H9 (cell line): ENCODE measurements at regions not wholly inside any gene's neighbourhood (a gene's known extent, or its start where the extent isn't known, plus 50 kb on each side); places are given as distances from the start of the nearest gene placed in this dataset.

Experiments used
- DNase-seq: peaks from one replicate; pipeline ENCODE4 v3.0.0-alpha.2; 2017
- H2AFZ ChIP-seq: one replicate; pipeline ENCODE4 v1.6.1; 2013; ENCODE audit warnings: mild to moderate bottlenecking, low read length, control low read depth, moderate library complexity
- H2AK5ac ChIP-seq: 2 replicates; pipeline ENCODE4 v1.6.1; 2013; ENCODE audit warnings: low read length, control low read depth, mixed read lengths; ENCODE audit not compliant: insufficient read length
- H2BK120ac ChIP-seq: one replicate; pipeline ENCODE4 v1.6.1; 2013; ENCODE audit warnings: low read depth, mild to moderate bottlenecking, low read length, control low read depth, inconsistent platforms; ENCODE audit not compliant: poor library complexity, severe bottlenecking
- H2BK12ac ChIP-seq: 2 replicates; pipeline ENCODE4 v1.6.1; 2013; ENCODE audit warnings: low read length, control low read depth, mixed read lengths, low read depth; ENCODE audit not compliant: insufficient read length
- H2BK15ac ChIP-seq: 2 replicates; pipeline ENCODE4 v1.6.1; 2013; ENCODE audit warnings: low read depth, low read length, control low read depth
- H2BK20ac ChIP-seq: one replicate; pipeline ENCODE4 v1.6.1; 2013; ENCODE audit warnings: low read depth, mild to moderate bottlenecking, low read length, control low read depth, inconsistent platforms; ENCODE audit not compliant: poor library complexity, severe bottlenecking
- H2BK5ac ChIP-seq: 2 replicates; pipeline ENCODE4 v1.6.1; 2013; ENCODE audit warnings: low read length, control low read depth, mixed read lengths; ENCODE audit not compliant: insufficient read length
- H3K14ac ChIP-seq: 2 replicates; pipeline ENCODE4 v1.6.1; 2013; ENCODE audit warnings: low read length, control low read depth; ENCODE audit not compliant: insufficient read depth
- H3K18ac ChIP-seq: 2 replicates; pipeline ENCODE4 v1.6.1; 2013; ENCODE audit warnings: low read depth, mild to moderate bottlenecking, mixed read lengths, low read length, control low read depth; ENCODE audit not compliant: insufficient read length
- H3K23ac ChIP-seq: 2 replicates; pipeline ENCODE4 v1.6.1; 2013; ENCODE audit warnings: low read length, control low read depth, mixed read lengths, low read depth; ENCODE audit not compliant: insufficient read length
- H3K23me2 ChIP-seq: 2 replicates; pipeline ENCODE4 v1.6.1; 2013; ENCODE audit warnings: low read depth, mild to moderate bottlenecking, mixed read lengths, low read length, control low read depth; ENCODE audit not compliant: insufficient read length, poor library complexity, severe bottlenecking
- H3K27ac ChIP-seq: 2 replicates; pipeline ENCODE4 v1.5.1; 2013; ENCODE audit warnings: low read length, control low read depth, mixed read lengths, low read depth; ENCODE audit not compliant: insufficient read length
- H3K27me3 ChIP-seq: 2 replicates; pipeline ENCODE4 v1.6.1; 2013; ENCODE audit warnings: low read length, control low read depth, inconsistent platforms; ENCODE audit not compliant: insufficient read depth
- H3K4ac ChIP-seq: 2 replicates; pipeline ENCODE4 v1.6.1; 2013; ENCODE audit warnings: low read depth, mild to moderate bottlenecking, control low read depth, inconsistent platforms, low read length, moderate library complexity
- H3K4me1 ChIP-seq: 2 replicates; pipeline ENCODE4 v1.6.1; 2013; ENCODE audit warnings: low read length, control low read depth, inconsistent platforms; ENCODE audit not compliant: insufficient read depth
- H3K4me2 ChIP-seq: 2 replicates; pipeline ENCODE4 v1.6.1; 2013; ENCODE audit warnings: low read length, control low read depth, mixed read lengths; ENCODE audit not compliant: insufficient read length, insufficient read depth
- H3K56ac ChIP-seq: 2 replicates; pipeline ENCODE4 v1.6.1; 2013; ENCODE audit warnings: low read depth, mild to moderate bottlenecking, mixed read lengths, low read length, control low read depth; ENCODE audit not compliant: insufficient read length
- H3K79me1 ChIP-seq: 2 replicates; pipeline ENCODE4 v1.6.1; 2013; ENCODE audit warnings: low read depth, mild to moderate bottlenecking, moderate library complexity, low read length, control low read depth, inconsistent platforms; ENCODE audit not compliant: insufficient read depth, poor library complexity, severe bottlenecking
- H3K79me2 ChIP-seq: 2 replicates; pipeline ENCODE4 v1.6.1; 2013; ENCODE audit warnings: low read length, control low read depth, inconsistent platforms; ENCODE audit not compliant: insufficient read depth
- H3K9ac ChIP-seq: 2 replicates; pipeline ENCODE4 v1.6.1; 2013; ENCODE audit warnings: low read length, control low read depth, mixed read lengths; ENCODE audit not compliant: insufficient read length; ENCODE audit errors: extremely low read depth
- H3K9me3 ChIP-seq: one replicate; pipeline ENCODE4 v1.6.1; 2013; ENCODE audit warnings: low read depth, low read length, inconsistent platforms; ENCODE audit not compliant: control insufficient read depth
- H3T11ph ChIP-seq: one replicate; pipeline ENCODE4 v1.6.1; 2013; ENCODE audit warnings: mild to moderate bottlenecking, low read length, control low read depth, inconsistent platforms
- H4K20me1 ChIP-seq: one replicate; pipeline ENCODE4 v1.6.1; 2013; ENCODE audit not compliant: control insufficient read depth, insufficient read length, insufficient read depth
- H4K5ac ChIP-seq: 2 replicates; pipeline ENCODE4 v1.6.1; 2013; ENCODE audit warnings: low read depth, mild to moderate bottlenecking, mixed read lengths, low read length, control low read depth; ENCODE audit not compliant: insufficient read length
- H4K8ac ChIP-seq: replicated peaks from 2 replicates; pipeline ENCODE4 v1.6.1; 2013; ENCODE audit warnings: low read length, control low read depth, mixed read lengths, low read depth; ENCODE audit not compliant: insufficient read length
- H4K91ac ChIP-seq: 2 replicates; pipeline ENCODE4 v1.6.1; 2013; ENCODE audit warnings: low read depth, mild to moderate bottlenecking, moderate library complexity, mixed read lengths, low read length, control low read depth; ENCODE audit not compliant: insufficient read length
- H3K27ac Mint-ChIP-seq, 3 experiments: 2 replicates in 2 of 3; 3 replicates in 1 of 3; pipeline ENCODE4 v1.8.0; 2020 to 2021; ENCODE audit warnings: mixed read lengths in 3 of 3, mild to moderate bottlenecking in 1 of 3, moderate library complexity in 1 of 3
- H3K27me3 Mint-ChIP-seq: 2 replicates; pipeline ENCODE4 v1.8.0; 2021; ENCODE audit warnings: low read depth, mild to moderate bottlenecking, moderate library complexity, mixed read lengths
- H3K36me3 Mint-ChIP-seq, 3 experiments: 2 replicates in 2 of 3; 3 replicates in 1 of 3; pipeline ENCODE4 v1.8.0; 2020 to 2021; ENCODE audit warnings: low read depth in 3 of 3, mixed read lengths in 3 of 3; ENCODE audit not compliant: insufficient read depth in 1 of 3
- H3K4me1 Mint-ChIP-seq, 2 experiments: 2 replicates each; pipeline ENCODE4 v1.8.0; 2020; ENCODE audit warnings: mixed read lengths in 2 of 2
- H3K4me3 Mint-ChIP-seq, 2 experiments: 2 replicates in 1 of 2; 3 replicates in 1 of 2; pipeline ENCODE4 v1.8.0; 2020 to 2021; ENCODE audit warnings: mild to moderate bottlenecking in 2 of 2, mixed read lengths in 2 of 2, moderate library complexity in 1 of 2
- H3K9me3 Mint-ChIP-seq, 2 experiments: 2 replicates in 1 of 2; 3 replicates in 1 of 2; pipeline ENCODE4 v1.8.0; 2020; ENCODE audit warnings: mild to moderate bottlenecking in 2 of 2, mixed read lengths in 2 of 2, moderate library complexity in 1 of 2
- CTCF ChIP-seq: fragments of 200-600 bp; sonication (generic); conservative IDR thresholded peaks from 3 replicates; pipeline ENCODE4 v1.8.0; 2021; ENCODE audit warnings: antibody characterized with exemption, mild to moderate bottlenecking
- WGBS: extraction: QIAGEN DNeasy Blood & Tissue Kit; methylation state at CpG from one replicate; pipeline ENCODE4 v1.1.7; 2013; ENCODE audit warnings: missing lambda C conversion rate, low lambda C conversion rate, mixed read lengths; ENCODE audit not compliant: insufficient read length; ENCODE audit errors: extremely low coverage; 5-methylcytosine and 5-hydroxymethylcytosine counted together

GRCh38 chrX:79623098-79623762, 256.1 kb upstream of the ITM2A start:
- H3K4me1 Mint-ChIP-seq: no peaks in the 10 kb centered on the region
- WGBS: no CpG with 5 or more reads among the region's 3 CpGs
- no peaks in the 10 kb centered on the region for H3K4me1 ChIP-seq
- no peaks in the 10 kb centered on the region for H3K27me3 Mint-ChIP-seq
- H2BK5ac ChIP-seq: no peak overlapping the region
- no peak overlapping the region for H2BK120ac ChIP-seq
- no peak overlapping the region for H2AFZ ChIP-seq
- no peak overlapping the region for H3K27ac ChIP-seq
- no peak overlapping the region for H2BK12ac ChIP-seq
- H3K9me3 ChIP-seq: peaks cover 3% of the 10 kb centered on the region
- no peak overlapping the region for H3K4me2 ChIP-seq
- no peaks in the 10 kb centered on the region for H3K79me2 ChIP-seq
- H3K23ac ChIP-seq: no peak overlapping the region
- no peak overlapping the region for H3K56ac ChIP-seq
- H4K8ac ChIP-seq: no peak overlapping the region
- DNase-seq: no peak
- H3K18ac ChIP-seq: no peak overlapping the region
- no peak overlapping the region for H2BK15ac ChIP-seq
- H3K9ac ChIP-seq: no peak overlapping the region
- no peaks in the 10 kb centered on the region; a peak in 1 of 7 replicates for H3K36me3 Mint-ChIP-seq
- H4K5ac ChIP-seq: no peak overlapping the region
- H3K79me1 ChIP-seq: no peaks in the 10 kb centered on the region
- TF ChIP-seq CTCF: no peak
- H3K27me3 ChIP-seq: no peaks in the 10 kb centered on the region
- no peaks in the 10 kb centered on the region for H3K23me2 ChIP-seq
- H4K20me1 ChIP-seq: no peaks in the 10 kb centered on the region
- no peak overlapping the region for H3T11ph ChIP-seq
- no peak overlapping the region for H3K27ac Mint-ChIP-seq
- H4K91ac ChIP-seq: no peak overlapping the region
- no peak overlapping the region for H3K4me3 Mint-ChIP-seq
- H2BK20ac ChIP-seq: no peak overlapping the region
- no peak overlapping the region for H3K14ac ChIP-seq
- H3K9me3 Mint-ChIP-seq: peaks cover 45 to 69% of the 10 kb centered on the region in 2 experiments
- no peak overlapping the region for H3K4ac ChIP-seq
- no peak overlapping the region for H2AK5ac ChIP-seq
